ENCODE measurements at regions not wholly inside any gene's neighbourhood (a gene's known extent, or its start where the extent isn't known, plus 50 kb on each side); places are given as distances from the start of the nearest gene placed in this dataset.

- H3K27ac ChIP-seq (ENCODE audit: low read depth, low read length) = no peak overlapping the region
- H3K4me3 ChIP-seq (ENCODE audit: low read depth, low read length) = no peak overlapping the region
- no peak for DNase-seq (ENCODE audit: low read depth, low spot score)
- POLR2A ChIA-PET = no interaction called here
- peaks cover 8% of the 10 kb centered on the region for H3K27me3 ChIP-seq (ENCODE audit: control insufficient read depth, insufficient read depth, low read length)
- no peak for TF ChIP-seq CTCF (IDR thresholded peaks at IDR 0.05; ENCODE audit: low read depth, low read length)
- H3K9me3 ChIP-seq (ENCODE audit: control insufficient read depth, insufficient read depth, low read length) = no peaks in the 10 kb centered on the region
- CTCF ChIA-PET = interaction anchor here (0.7 to 1.1 kb wide), 2 partner anchors 105 to 116 kb away, joined by 3 read pairs; no protein-coding TSS in a partner anchor
Observed at GRCh38 chr7:132697003-132697402, 120.7 kb upstream of the PLXNA4 start.

- DNase-seq (ENCODE audit: low read depth, low spot score) = no peak
- POLR2A ChIA-PET = no interaction called here
- Histone ChIP-seq H3K27ac (ENCODE audit: low read depth, low read length) (no peak overlapping the region), H3K27me3 (ENCODE audit: control insufficient read depth, insufficient read depth, low read length) (peaks cover 8% of the 10 kb centered on the region), H3K9me3 (ENCODE audit: control insufficient read depth, insufficient read depth, low read length) (no peaks in the 10 kb centered on the region), H3K4me3 (ENCODE audit: low read depth, low read length) (no peak overlapping the region)
- CTCF ChIA-PET = interaction anchor here (1.1 kb wide), 1 partner anchor 116 kb away, joined by 3 read pairs; no protein-coding TSS in a partner anchor
- no peak for TF ChIP-seq CTCF (IDR thresholded peaks at IDR 0.05; ENCODE audit: low read depth, low read length)
Observed at GRCh38 chr7:132696332-132696731, 120.1 kb upstream of the PLXNA4 start.

DNA sequence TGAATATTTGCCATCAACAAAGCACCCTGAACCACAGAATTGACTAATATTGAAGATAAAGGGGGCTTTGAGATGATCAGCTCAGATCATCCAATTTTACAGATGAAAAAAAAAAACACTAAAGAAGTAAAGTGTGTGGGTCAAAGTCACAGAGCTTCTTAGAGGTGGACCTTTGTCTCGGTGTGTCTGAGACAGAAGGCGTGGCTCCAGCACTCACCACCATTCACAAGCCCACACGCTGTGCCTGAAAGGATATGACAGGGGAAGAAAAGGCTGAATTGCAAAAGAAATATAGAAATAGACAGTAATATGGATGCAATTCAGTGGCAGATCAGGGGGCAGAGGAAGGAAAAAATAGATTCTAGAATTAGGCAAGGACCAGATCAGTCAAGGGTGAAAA, 114.9 kb upstream of the PLXNA4 start:
- TF ChIP-seq CTCF (IDR thresholded peaks at IDR 0.05; ENCODE audit: low read depth, low read length) = no peak
- Histone ChIP-seq H3K4me3 (ENCODE audit: low read depth, low read length) (no peak overlapping the region), H3K9me3 (ENCODE audit: control insufficient read depth, insufficient read depth, low read length) (no peaks in the 10 kb centered on the region), H3K27me3 (ENCODE audit: control insufficient read depth, insufficient read depth, low read length) (no peaks in the 10 kb centered on the region), H3K27ac (ENCODE audit: low read depth, low read length) (no peak overlapping the region)
- no peak for DNase-seq (ENCODE audit: low read depth, low spot score)
- CTCF ChIA-PET = no interaction called here
- POLR2A ChIA-PET = no interaction called here

- Histone ChIP-seq H3K4me3 (ENCODE audit: low read depth, low read length) (no peak overlapping the region), H3K27ac (ENCODE audit: low read depth, low read length) (no peak overlapping the region), H3K9me3 (ENCODE audit: control insufficient read depth, insufficient read depth, low read length) (no peaks in the 10 kb centered on the region), H3K27me3 (ENCODE audit: control insufficient read depth, insufficient read depth, low read length) (no peaks in the 10 kb centered on the region)
- CTCF ChIA-PET = no interaction called here
- no peak for TF ChIP-seq CTCF (IDR thresholded peaks at IDR 0.05; ENCODE audit: low read depth, low read length)
- DNase-seq (ENCODE audit: low read depth, low spot score) = no peak
- POLR2A ChIA-PET = no interaction called here
Observed at GRCh38 chr7:132690174-132690573, 113.9 kb upstream of the PLXNA4 start.

- H3K9me3 ChIP-seq (ENCODE audit: control insufficient read depth, insufficient read depth, low read length) = no peaks in the 10 kb centered on the region
- TF ChIP-seq CTCF (IDR thresholded peaks at IDR 0.05; ENCODE audit: low read depth, low read length) = no peak
- ChIA-PET POLR2A (no interaction called here), CTCF (no interaction called here)
- no peak for DNase-seq (ENCODE audit: low read depth, low spot score)
- H3K4me3 ChIP-seq (ENCODE audit: low read depth, low read length) = no peak overlapping the region
- H3K27me3 ChIP-seq (ENCODE audit: control insufficient read depth, insufficient read depth, low read length) = no peaks in the 10 kb centered on the region
- no peak overlapping the region for H3K27ac ChIP-seq (ENCODE audit: low read depth, low read length)
Observed at GRCh38 chr7:132687981-132688383, 111.7 kb upstream of the PLXNA4 start.

Data from AG04450 (cell line).